Nephron progenitor cell (in vitro differentiated cells): ENCODE measurements at regions not wholly inside any gene's neighbourhood (a gene's known extent, or its start where the extent isn't known, plus 50 kb on each side); places are given as distances from the start of the nearest gene placed in this dataset.

Source experiments
- DNase-seq: peaks from one replicate; pipeline ENCODE4 v3.0.0; 2021
- H3K27ac Mint-ChIP-seq: 2 replicates; pipeline ENCODE4 v1.8.0; 2021; ENCODE audit warnings: mild to moderate bottlenecking, moderate library complexity, mixed read lengths
- H3K27me3 Mint-ChIP-seq: 2 replicates; pipeline ENCODE4 v1.8.0; 2021; ENCODE audit warnings: mild to moderate bottlenecking, low read depth, mixed read lengths; ENCODE audit not compliant: poor library complexity
- H3K36me3 Mint-ChIP-seq: 2 replicates; pipeline ENCODE4 v1.8.0; 2021; ENCODE audit warnings: low read depth, mixed read lengths
- H3K4me1 Mint-ChIP-seq: 2 replicates; pipeline ENCODE4 v1.8.0; 2021; ENCODE audit warnings: mixed read lengths
- H3K4me3 Mint-ChIP-seq: 2 replicates; pipeline ENCODE4 v1.8.0; 2021; ENCODE audit warnings: mild to moderate bottlenecking, moderate library complexity, mixed read lengths
- H3K9me3 Mint-ChIP-seq: 2 replicates; pipeline ENCODE4 v1.8.0; 2021; ENCODE audit warnings: mild to moderate bottlenecking, moderate library complexity, mixed read lengths
- TF ChIP-seq, protein P1 (sequence below): fragments of 200-600 bp; sonication (generic); IDR thresholded peaks from 2 replicates; pipeline ENCODE4 v1.5.0; 2021; ENCODE audit warnings: antibody characterized with exemption

DNA sequence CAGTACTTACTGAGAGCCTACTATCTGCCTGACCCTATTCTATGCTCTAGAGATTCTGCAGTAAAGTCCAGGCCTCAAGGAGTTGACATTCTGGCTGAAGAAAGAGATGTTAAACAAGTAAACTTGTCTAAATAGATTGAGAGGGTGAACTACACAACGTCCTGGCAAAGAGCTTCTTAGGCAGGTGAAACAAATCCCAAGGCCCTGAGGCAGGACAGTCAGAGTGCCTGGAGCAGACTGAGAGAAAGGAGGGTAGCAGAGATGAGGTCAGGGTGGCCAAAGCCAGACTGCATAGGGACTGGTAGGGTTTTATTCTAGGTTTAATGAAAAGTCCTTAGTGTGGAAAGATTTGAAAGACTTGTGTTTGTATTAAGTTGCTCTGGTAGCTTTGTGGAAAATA, 84.5 kb upstream of the ATP11B start:
- H3K27ac Mint-ChIP-seq, result no peak overlapping the region
- TF ChIP-seq, protein P1, sequence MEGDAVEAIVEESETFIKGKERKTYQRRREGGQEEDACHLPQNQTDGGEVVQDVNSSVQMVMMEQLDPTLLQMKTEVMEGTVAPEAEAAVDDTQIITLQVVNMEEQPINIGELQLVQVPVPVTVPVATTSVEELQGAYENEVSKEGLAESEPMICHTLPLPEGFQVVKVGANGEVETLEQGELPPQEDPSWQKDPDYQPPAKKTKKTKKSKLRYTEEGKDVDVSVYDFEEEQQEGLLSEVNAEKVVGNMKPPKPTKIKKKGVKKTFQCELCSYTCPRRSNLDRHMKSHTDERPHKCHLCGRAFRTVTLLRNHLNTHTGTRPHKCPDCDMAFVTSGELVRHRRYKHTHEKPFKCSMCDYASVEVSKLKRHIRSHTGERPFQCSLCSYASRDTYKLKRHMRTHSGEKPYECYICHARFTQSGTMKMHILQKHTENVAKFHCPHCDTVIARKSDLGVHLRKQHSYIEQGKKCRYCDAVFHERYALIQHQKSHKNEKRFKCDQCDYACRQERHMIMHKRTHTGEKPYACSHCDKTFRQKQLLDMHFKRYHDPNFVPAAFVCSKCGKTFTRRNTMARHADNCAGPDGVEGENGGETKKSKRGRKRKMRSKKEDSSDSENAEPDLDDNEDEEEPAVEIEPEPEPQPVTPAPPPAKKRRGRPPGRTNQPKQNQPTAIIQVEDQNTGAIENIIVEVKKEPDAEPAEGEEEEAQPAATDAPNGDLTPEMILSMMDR, result no peak
- no peak overlapping the region for H3K4me3 Mint-ChIP-seq
- H3K36me3 Mint-ChIP-seq, result no peaks in the 10 kb centered on the region
- H3K27me3 Mint-ChIP-seq, result peaks cover 4% of the 10 kb centered on the region
- H3K9me3 Mint-ChIP-seq, result no peaks in the 10 kb centered on the region
- H3K4me1 Mint-ChIP-seq, result peaks cover 6% of the 10 kb centered on the region
- no peak for DNase-seq

DNA sequence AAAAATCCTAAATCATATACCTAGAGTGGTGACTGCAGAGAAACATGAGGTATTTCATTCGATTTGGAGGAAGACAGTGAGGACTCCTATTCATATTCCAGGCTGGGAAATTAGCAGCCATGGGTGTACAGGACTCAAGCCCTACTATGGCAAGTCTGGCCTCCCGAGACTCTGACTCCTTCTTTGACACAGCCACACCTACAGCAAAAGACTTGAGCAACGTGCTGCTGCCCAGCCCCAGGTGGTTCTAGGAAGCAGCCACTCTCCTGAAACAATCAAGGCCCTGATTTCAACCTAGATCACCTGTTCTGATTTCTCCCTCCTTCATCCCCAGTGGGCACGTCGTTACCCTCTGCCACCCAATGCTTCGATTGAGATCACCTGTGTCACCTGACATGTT, 84.0 kb upstream of the ATP11B start:
- DNase-seq, result no peak
- H3K9me3 Mint-ChIP-seq, result no peaks in the 10 kb centered on the region
- no peak overlapping the region for H3K4me3 Mint-ChIP-seq
- peaks cover 6% of the 10 kb centered on the region for H3K4me1 Mint-ChIP-seq
- TF ChIP-seq, protein P1, result no peak
- no peaks in the 10 kb centered on the region for H3K36me3 Mint-ChIP-seq
- H3K27ac Mint-ChIP-seq, result no peak overlapping the region
- peaks cover 4% of the 10 kb centered on the region for H3K27me3 Mint-ChIP-seq

DNA sequence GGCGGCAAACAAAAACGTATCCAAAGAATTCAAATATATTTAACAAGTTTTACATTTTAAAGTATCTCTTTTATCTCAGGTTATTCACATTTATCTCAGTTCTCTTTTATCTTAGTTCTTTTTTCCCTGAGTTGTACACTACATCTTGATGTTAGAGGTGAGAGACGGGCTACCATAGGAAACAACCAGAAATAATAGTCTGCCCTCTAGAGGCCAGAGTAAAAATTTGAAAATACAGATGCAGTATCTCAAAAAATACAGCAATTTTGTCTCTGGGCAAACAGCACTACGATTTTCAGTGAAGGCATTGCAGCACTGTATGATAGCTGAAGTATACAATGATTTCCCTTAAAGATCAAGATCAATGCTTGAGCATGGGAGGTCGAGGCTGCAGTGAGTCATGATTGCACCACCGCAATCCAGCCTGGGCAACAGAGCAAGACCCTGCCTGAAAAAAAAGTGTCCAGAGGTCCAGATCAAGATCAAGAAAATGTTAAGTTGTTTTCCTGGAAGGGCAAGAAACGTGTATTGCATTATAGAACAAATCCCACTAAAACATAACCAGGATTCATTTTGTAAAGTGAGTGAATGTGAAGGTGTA, 82.6 kb upstream of the ATP11B start:
- Mint-ChIP-seq H3K4me3 (no peak overlapping the region), H3K27ac (no peak overlapping the region), H3K36me3 (no peaks in the 10 kb centered on the region), H3K9me3 (no peaks in the 10 kb centered on the region), H3K4me1 (peaks cover 7% of the 10 kb centered on the region), H3K27me3 (peaks cover 4% of the 10 kb centered on the region)
- DNase-seq, result no peak
- TF ChIP-seq, protein P1, result peak; percentile 56

DNA sequence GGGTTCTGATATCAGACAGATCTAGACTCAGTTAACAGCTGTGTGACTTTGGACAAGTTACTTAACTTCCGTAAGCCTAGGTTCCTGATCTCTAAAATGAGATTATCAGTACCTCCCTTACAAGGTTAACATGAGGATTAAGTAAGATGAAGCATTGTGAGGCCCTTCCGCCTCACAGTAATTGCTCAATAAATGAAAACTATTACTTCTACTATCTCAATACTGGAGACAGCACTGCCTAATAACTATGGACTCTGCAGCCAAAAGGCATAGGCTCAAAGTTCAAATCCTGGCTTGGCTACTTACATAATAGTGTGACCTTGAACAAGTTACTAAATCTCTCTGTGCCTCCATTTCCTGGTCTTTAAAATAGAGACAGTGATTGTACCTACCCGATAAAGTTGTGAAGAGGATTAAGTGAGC, 82.0 kb upstream of the ATP11B start:
- H3K4me3 Mint-ChIP-seq, result no peak overlapping the region
- TF ChIP-seq, protein P1, result no peak
- H3K4me1 Mint-ChIP-seq, result peaks cover 13% of the 10 kb centered on the region
- H3K27me3 Mint-ChIP-seq, result peaks cover 4% of the 10 kb centered on the region
- no peak for DNase-seq
- no peak overlapping the region for H3K27ac Mint-ChIP-seq
- H3K9me3 Mint-ChIP-seq, result no peaks in the 10 kb centered on the region
- H3K36me3 Mint-ChIP-seq, result no peaks in the 10 kb centered on the region

DNA sequence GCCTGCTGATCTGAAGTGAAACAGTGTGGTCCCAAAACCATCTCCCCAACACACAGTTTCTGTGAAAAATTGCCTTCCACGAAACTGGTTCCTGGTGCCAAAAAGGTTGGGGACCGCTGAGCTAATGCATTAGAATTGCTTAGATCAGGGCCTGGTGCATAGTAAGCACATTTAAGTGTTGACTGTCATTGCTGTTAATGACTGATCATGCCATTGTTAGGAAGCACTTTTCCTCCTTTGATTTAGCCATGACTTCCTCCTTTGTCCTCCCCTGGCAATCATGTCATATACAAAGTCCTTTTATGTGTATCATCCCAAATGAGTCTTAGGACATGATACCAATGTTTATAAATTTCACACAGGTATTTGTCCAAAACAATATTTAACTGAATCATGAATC, 81.5 kb upstream of the ATP11B start:
- TF ChIP-seq, protein P1, result no peak
- Mint-ChIP-seq H3K27me3 (peaks cover 4% of the 10 kb centered on the region), H3K9me3 (no peaks in the 10 kb centered on the region), H3K27ac (no peak overlapping the region), H3K36me3 (no peaks in the 10 kb centered on the region), H3K4me3 (no peak overlapping the region), H3K4me1 (peaks cover 18% of the 10 kb centered on the region)
- DNase-seq, result no peak

DNA sequence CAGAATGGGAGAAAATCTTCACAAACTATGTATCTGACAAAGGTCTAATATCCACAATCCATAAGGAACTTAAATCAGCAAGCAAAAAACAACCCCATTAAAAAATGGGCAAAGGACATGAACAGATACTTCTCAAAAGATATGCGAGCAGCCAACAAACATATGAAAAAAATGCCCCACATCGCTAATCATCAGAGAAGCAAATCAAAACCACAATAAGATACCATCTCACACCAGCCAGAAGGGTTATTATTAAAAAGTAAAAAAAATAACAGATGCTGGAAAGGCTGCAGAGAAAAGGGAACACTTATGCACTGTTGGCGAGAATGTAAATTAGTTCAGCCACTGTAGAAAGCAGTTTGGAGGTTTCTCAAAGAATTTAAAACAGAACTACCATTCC, 80.2 kb upstream of the ATP11B start:
- TF ChIP-seq, protein P1, result no peak
- Mint-ChIP-seq H3K4me3 (no peak overlapping the region), H3K9me3 (no peaks in the 10 kb centered on the region), H3K4me1 (peaks cover 27% of the 10 kb centered on the region), H3K27ac (no peak overlapping the region), H3K27me3 (peaks cover 4% of the 10 kb centered on the region), H3K36me3 (no peaks in the 10 kb centered on the region)
- DNase-seq, result no peak
